ENCODE measurements at regions not wholly inside any gene's neighbourhood (a gene's known extent, or its start where the extent isn't known, plus 50 kb on each side); places are given as distances from the start of the nearest gene placed in this dataset.

DNA sequence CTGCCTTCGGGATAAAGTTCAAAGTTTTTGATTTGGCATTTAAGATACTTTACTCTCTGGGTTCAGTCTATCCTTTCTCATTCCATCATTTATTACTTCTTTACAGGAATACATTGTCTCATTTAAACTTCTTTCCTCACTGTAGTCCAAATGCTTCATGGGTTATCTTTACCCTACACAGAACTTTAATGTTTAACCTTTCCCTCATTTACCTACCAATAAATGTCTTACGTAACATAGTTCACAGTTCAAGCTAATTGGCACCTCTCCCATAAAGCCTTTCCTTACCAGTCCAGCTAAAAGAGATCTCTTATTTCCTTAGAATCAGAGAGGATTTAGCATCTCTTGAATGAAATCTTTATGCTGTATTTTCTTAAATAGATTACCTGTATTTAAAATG, 476.3 kb upstream of the SEL1L start:
- TF ChIP-seq, protein P1, sequence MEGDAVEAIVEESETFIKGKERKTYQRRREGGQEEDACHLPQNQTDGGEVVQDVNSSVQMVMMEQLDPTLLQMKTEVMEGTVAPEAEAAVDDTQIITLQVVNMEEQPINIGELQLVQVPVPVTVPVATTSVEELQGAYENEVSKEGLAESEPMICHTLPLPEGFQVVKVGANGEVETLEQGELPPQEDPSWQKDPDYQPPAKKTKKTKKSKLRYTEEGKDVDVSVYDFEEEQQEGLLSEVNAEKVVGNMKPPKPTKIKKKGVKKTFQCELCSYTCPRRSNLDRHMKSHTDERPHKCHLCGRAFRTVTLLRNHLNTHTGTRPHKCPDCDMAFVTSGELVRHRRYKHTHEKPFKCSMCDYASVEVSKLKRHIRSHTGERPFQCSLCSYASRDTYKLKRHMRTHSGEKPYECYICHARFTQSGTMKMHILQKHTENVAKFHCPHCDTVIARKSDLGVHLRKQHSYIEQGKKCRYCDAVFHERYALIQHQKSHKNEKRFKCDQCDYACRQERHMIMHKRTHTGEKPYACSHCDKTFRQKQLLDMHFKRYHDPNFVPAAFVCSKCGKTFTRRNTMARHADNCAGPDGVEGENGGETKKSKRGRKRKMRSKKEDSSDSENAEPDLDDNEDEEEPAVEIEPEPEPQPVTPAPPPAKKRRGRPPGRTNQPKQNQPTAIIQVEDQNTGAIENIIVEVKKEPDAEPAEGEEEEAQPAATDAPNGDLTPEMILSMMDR (IDR thresholded peaks at IDR 0.05): no peak
- no peak for TF ChIP-seq POLR2A (IDR thresholded peaks at IDR 0.05)
